Suppressor macrophage treated with lipopolysaccharide for 4 hours (primary cell): ENCODE measurements at regions not wholly inside any gene's neighbourhood (a gene's known extent, or its start where the extent isn't known, plus 50 kb on each side); places are given as distances from the start of the nearest gene placed in this dataset.
A peak's percentile ranks its signal among the peaks of the same experiment; 100 is the strongest.
"Not testable (repeated sequence)": the region's sequence is repeated elsewhere in the genome, so short reads cannot be mapped to it uniquely, and the experiment has no call there.

Experiments
- DNase-seq: peaks from one replicate; pipeline ENCODE4 v3.0.0-alpha.2; 2020

DNA sequence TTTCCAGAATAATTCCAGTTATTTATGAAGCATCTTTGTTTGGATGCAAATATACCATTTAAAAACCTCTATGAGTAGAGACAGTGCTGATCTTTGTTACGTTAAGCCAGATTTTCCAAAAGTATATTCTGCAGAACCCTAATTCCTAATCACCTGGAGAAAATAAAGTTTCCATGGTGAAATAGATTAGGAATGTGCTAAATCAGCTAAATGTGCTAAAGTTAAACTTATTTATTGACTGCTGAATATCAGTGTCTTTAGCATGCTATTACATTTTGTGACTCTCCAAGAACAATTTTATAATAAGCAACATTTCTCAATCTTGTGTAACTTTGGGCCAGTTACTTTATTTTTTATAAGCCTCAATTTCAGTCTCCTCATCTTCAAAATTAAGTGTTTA, 196.3 kb upstream of the NFIA start:
- DNase-seq, result no peak

DNA sequence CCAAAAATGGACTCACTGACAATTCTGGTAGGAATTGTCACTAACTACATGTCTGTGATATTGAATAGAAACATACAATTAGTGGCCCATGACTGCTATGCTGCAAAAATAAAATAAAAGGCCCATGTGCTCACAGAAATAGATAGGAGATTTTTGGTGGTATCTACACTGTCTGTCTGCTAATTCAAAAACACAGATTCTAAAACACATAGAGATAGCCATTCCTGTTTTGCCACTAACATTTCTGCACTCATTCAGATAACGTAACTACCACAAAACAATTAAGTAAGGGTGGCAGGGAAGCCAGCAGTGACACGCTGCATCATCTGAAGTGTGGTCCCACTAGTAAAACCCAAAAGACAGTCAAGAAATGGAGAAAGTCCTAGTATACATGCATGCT, 202.2 kb upstream of the NFIA start:
- DNase-seq, result no peak

DNA sequence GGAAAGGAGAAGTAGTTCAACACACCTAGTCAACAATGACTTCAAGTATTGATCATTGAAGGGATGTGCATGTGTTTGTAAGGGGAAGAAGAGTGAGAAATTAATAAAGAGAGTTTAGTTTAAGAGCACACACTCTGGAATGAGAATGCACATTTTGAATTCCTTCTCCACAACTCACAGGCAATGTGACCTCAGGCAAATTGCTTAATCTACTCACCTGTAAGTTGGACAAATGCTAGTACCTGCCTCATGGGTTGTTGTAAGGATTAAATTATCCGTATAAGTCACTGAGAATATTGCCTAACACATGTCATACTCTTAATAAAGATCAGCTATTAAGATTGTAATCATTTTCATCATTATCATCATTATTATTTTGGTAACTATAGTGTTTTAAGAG, 204.0 kb upstream of the NFIA start:
- DNase-seq, result no peak

GRCh38 chr1:60877376-60877775, 205.0 kb upstream of the NFIA start:
- DNase-seq, result no peak

GRCh38 chr1:60876952-60877351, 205.4 kb upstream of the NFIA start:
- no peak for DNase-seq

GRCh38 chr1:60875138-60875537, 207.2 kb upstream of the NFIA start:
- DNase-seq, result no peak

DNA sequence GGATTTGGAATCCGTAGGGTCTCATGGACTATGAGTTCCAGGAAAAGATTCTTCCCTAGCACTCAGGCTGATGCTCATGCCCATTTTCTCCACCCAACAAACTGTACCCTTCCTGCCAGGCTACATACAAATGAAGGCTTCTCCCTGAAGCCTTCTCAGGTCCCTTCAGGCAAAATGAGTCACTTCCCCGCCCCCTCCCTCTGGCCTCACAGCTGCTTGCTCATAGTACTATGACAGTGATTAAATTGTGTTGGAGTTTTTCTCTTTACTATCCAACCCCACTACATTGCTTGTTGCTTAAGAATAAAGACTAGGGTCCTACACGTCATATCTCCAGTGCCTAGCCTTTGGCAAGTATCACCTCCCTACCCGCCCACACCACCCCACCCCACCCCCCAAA, 207.6 kb upstream of the NFIA start:
- DNase-seq, result peak; percentile 76

DNA sequence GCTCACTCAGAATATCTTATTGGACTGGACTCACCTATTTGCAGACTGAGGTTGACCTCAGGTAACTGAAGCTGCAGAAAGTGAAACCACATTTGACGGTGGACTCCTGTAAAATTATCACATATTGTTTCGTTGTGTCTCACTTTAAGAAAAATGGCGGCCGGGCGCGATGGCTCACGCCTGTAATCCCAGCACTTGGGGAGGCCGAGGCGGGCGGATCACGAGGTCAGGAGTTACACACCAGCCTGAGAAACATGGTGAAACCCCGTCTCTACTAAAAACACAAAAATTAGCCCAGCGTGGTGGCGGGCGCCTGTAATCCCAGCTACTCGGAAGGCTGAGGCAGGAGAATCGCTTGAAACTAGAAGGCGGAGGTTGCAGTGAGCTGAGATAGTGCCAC, 209.0 kb upstream of the NFIA start:
- DNase-seq, result not testable (repeated sequence)

- DNase-seq, result no peak
Measured at GRCh38 chr1:60872426-60873054, 209.8 kb upstream of the NFIA start.

DNA sequence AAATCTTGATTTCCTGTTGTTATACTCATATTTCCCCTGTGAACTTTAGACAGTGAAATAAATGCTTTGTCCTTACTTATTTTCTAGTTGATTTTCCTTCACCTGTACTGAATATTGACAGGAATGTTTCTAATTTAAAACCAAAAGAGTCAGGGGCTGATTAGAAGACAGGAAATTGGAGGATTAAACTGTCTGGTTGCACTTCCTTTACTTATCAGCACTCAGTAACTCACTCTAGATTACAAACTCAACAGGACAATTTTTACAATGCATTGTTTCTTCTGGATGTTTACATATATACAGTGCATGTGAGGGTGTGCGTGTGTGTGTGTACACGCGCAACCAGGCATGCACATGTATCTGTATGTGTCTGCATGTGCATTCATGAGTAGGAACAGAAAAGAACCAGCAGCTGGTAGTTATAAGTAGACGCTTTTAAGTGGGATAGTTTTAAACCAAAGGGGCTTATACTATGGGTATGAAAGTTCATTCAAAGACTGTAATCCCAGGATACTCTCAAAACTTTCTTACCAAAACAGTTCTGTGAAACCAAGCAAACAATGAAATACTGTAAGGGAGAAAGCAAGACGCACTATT, 212.0 kb upstream of the NFIA start:
- DNase-seq, result no peak

DNA sequence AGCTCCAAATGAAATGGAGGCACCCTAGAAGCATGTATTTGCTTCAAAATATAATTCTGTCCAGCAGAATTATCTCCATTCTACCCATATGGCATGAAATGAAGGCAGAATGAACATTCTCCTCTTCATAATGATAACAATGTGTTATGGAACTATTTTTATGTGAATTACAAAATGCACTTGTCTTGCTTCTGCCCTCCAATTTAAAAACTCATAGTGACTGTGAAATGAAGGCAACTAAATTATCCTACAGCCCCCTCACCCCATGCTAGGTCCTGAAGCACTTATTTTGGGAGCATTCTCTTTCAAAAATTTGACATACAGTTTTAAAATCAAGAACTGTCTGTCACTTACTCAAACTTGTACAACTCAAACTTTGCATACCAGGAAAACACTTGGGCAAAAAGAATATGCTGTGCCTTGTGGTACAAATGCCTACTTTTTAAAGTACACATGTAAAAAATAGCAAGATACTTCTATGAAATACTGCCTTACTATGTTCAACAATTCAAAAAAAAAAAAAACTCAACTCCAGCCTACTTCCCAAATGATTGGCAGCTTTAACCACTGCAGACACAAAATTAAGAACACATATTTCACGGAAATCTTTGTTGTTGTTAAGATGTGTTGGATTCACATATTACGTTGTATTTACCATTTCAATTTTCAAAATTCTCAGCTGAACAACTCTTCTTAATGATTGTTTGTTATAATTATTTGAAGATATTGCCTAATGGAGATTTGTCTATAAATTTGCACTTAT, 213.3 kb upstream of the NFIA start:
- no peak for DNase-seq

DNA sequence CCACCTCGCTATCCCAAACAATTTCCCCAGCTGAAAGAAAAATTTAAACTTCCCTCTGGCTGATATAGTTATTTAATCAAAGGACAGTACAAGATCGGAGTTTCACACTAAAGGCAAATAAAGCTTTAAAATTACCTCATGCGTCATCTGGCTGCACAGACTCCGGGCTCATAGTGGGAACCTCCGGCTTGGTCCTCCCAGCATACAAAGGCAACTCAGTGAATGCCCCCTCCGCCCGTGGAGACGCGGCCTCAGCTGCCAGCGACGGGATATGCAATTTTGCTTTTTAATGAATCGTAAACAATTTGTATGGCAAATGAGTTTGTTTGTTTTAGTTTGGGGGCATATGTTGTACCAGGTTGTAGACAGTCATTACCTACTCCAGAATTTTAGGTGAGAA, 214.6 kb upstream of the NFIA start:
- no peak for DNase-seq

DNA sequence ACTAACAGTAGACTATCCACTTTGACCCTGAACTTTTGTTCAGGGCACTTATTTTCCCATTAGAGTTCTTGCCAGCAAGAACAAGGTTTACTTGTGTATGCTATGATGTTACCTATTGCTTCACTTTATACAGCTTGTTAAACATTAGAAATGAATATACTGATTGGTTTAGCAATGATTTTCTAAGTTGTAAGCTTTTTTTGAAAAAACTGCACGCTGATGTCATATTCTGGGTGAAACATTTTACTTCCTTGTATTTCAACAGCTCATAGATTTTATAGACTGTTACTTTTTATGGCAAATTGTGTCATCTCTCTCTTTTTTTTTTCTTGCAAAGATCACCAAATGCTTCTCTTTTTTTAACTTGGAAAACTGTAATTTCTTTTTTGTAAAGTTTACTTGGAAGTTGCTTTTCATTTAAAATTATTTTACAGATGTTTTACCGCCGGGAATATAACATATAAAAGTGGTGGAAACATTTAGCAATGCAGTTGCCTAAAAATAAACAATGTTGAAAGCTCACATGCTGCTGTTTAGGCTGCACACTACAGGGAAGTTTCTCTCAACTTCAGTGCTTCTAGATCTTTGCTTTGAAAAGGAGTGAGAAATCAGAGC, 215.3 kb upstream of the NFIA start:
- DNase-seq, result peak; percentile 79

DNA sequence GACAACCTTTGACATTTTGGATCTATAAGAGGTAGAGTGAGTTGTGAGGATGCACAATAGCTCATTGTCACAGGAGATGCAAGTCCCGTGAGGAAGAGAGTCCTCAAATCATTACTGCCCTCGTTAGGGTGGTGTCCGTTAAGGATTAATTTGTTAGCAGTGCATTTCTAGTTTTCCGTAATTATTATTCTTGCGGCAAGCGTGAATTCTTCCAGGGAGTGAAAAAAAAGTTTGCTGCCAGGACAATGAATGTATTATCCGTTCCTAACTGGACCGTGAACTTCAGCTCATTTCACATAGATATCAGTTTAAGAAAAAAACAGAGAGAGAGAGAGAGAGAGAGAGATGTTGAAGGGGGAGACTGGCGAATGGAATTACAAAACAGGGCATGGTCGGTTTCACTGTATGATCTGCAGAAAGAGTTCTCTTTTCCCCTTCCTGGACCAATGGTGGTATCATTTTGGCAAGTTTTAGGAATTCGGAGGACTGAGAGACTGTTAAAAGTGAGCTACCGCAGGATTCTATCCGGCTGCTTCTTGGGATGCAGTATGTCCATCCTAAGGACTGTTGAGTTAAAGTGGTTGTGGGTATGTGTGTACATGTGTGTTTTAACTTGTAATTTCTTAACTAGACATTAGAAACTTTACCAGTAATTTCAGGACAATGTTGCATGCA, 216.0 kb upstream of the NFIA start:
- no peak for DNase-seq

GRCh38 chr1:60865166-60865565, 217.2 kb upstream of the NFIA start:
- no peak for DNase-seq

DNA sequence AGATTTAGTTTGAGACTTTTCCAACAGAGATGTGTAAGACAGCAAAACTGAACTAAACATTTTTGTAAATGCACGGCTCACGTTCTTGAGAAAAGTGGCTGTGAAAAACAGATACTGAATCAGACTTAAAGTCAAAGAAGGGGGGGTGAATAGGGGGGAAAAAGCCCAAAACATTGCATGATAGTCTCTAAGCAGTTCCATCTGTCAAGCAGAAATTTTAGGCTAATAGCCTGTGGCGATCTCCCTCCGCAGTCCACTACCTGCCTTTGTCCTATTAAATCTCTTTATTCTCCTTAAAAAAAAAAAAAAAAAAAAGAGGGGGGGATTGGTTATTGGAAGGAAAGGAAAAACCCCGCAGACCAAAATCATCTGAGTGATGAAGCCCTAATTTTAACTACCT, 217.6 kb upstream of the NFIA start:
- DNase-seq, result no peak

- no peak for DNase-seq
Measured at GRCh38 chr1:60863131-60863530, 219.2 kb upstream of the NFIA start.

GRCh38 chr1:60861961-60862567, 220.3 kb upstream of the NFIA start:
- peak; percentile 8 for DNase-seq

DNA sequence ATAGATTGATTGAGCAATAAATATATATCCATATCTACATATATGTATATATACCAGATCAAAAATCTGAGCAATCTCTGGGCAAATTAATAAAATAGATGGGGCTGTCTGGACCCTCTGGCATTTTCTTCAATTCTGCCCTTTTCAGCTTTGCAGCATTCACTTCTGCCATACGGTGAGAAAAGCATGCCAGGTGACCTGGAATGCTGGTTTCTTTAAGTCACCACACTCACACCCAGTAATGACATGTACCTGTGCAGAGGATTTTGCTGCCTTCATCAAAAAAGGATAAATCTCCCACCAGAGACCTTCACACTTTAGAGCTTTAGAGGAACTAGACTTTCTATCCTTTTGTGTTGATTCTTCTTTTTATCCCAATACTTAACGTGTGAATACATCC, 223.2 kb upstream of the NFIA start:
- DNase-seq, result no peak

DNA sequence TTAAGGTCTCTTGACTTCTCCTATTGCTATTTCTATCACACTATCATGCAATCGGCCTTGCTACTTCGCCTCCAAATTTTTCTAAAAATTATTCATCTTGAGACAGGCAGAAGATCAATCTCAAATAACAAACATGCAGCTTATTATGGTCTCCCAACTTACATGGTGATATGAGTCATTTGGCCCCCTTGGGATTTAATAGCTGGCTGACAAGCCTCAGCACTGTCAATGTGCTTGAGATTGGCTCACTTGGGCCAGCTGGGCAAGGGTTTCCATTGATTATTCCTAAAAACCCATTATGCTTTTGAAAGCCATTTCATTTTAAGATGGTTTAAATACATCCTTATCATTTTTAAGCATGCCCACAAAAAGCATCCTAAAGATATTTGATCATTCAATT, 224.5 kb upstream of the NFIA start:
- no peak for DNase-seq

DNA sequence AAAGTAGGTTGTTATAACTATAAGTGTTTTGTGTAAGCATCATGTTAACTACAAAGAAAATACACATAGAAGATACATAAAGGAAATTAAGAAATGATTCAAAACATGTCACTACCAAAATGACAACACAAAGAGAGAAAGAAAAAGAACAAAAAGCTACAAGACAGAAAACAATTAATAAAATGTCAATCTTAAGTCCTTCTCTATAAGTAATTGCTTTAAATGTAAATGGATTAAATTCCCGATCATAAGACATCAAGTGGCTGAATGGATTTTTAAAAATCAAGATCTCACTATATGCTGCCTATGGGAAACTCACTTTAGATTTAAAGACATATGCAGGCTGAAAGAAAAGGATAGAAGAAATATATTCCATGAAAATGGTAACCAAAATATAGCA, 232.3 kb upstream of the NFIA start:
- DNase-seq, result no peak

- DNase-seq, result no peak
Measured at GRCh38 chr1:60849401-60849800, 233.0 kb upstream of the NFIA start.

DNA sequence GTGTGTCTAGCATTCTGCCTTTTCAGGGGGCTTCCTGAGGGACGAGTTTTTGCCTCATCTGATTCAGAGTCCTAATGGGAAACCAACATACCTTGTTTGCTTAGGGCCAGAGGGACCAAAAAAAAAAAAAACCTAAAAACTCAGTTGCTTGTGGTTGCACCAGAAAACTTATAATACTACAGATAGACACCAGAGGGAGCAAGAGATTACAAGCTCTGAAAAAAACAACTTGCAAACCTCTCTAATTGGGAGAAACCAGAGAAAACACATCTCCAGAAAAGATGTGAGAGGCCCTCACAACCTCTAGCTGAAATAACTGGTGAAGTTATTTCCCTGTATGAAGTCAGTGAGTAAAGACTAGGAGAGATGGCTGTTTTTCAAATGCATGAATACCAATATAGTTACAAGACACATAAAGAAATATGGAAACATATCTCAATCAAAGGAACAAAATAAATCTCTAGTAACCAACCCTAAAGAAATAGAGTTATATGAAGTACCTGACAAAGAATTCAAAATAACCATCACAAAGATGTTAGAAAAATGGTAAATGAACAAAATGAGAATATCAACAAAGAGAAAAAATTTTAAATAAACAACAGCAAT, 233.7 kb upstream of the NFIA start:
- DNase-seq, result peak; percentile 60
